Ishikawa (cell line): ENCODE measurements at regions not wholly inside any gene's neighbourhood (a gene's known extent, or its start where the extent isn't known, plus 50 kb on each side); places are given as distances from the start of the nearest gene placed in this dataset.

ENCODE experiments used
- NFIC ChIP-seq: IDR thresholded peaks from 2 replicates; pipeline ENCODE4 v1.6.1; 2012
- TCF12 ChIP-seq: IDR thresholded peaks from 2 replicates; pipeline ENCODE4 v1.6.1; 2012; ENCODE audit warnings: low read depth
- YY1 ChIP-seq: IDR thresholded peaks from 2 replicates; pipeline ENCODE4 v1.6.1; 2012; ENCODE audit warnings: low read depth
- TF ChIP-seq, protein P1 (sequence below): IDR thresholded peaks from 2 replicates; pipeline ENCODE4 v1.6.1; 2012

DNA sequence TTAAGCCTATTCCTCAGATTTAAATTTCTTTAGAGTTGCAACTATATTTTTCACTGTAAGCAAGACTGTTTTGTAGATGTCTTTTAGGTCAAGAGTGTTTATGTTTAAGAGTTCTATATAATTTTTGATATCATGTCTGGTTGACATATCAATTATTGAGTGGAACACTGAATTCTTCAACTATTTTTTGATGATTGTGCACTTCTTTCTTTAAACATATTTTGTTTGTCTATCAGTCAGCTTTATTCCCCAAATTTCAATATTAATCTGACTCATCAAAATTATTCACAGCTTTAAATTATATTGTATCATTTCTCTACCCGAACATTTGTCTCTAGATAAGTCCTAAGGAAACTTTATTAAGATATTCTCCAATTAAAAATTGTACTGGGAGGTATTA, 933.6 kb upstream of the ROBO1 start:
- TF ChIP-seq TCF12 = no peak
- no peak for TF ChIP-seq NFIC
- no peak for TF ChIP-seq YY1
- TF ChIP-seq, protein P1, sequence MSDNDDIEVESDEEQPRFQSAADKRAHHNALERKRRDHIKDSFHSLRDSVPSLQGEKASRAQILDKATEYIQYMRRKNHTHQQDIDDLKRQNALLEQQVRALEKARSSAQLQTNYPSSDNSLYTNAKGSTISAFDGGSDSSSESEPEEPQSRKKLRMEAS = no peak
